ENCODE measurements at regions not wholly inside any gene's neighbourhood (a gene's known extent, or its start where the extent isn't known, plus 50 kb on each side); places are given as distances from the start of the nearest gene placed in this dataset.

DNA sequence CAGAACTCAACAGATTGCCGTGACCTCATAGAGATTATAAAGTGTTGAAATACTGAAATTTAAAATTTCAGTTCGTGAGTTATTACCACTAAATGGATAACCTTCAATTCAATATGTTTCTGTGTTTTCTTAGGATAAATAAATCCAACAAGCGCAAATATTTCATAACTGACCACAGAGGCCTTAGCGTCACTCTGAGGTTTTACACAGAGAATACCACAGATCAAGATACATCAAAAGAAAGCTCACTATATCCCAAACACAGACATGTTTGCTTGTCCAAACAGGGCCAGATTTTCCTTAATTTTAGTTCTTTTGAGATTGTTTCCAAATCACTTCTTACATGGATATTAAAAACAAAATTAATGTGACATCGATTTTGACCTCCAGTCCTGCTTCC lies 235.8 kb downstream of the EFNB2 start:
- TF ChIP-seq, protein P1, sequence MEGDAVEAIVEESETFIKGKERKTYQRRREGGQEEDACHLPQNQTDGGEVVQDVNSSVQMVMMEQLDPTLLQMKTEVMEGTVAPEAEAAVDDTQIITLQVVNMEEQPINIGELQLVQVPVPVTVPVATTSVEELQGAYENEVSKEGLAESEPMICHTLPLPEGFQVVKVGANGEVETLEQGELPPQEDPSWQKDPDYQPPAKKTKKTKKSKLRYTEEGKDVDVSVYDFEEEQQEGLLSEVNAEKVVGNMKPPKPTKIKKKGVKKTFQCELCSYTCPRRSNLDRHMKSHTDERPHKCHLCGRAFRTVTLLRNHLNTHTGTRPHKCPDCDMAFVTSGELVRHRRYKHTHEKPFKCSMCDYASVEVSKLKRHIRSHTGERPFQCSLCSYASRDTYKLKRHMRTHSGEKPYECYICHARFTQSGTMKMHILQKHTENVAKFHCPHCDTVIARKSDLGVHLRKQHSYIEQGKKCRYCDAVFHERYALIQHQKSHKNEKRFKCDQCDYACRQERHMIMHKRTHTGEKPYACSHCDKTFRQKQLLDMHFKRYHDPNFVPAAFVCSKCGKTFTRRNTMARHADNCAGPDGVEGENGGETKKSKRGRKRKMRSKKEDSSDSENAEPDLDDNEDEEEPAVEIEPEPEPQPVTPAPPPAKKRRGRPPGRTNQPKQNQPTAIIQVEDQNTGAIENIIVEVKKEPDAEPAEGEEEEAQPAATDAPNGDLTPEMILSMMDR (IDR thresholded peaks at IDR 0.05; ENCODE audit: low read depth, low read length): no peak
- no peak for TF ChIP-seq EZH2phosphoT487 (IDR thresholded peaks at IDR 0.05; ENCODE audit: low read depth)

All from OCI-LY3 (cell line).